Glutamatergic neuron (in vitro differentiated cells): ENCODE measurements at regions not wholly inside any gene's neighbourhood (a gene's known extent, or its start where the extent isn't known, plus 50 kb on each side); places are given as distances from the start of the nearest gene placed in this dataset.

Experiments used
- DNase-seq: peaks from one replicate; pipeline ENCODE4 v3.0.0; 2022
- H3K27ac Mint-ChIP-seq: one replicate; pipeline ENCODE4 v1.8.0; 2020; ENCODE audit warnings: mild to moderate bottlenecking, mixed read lengths, inconsistent platforms; ENCODE audit not compliant: unreplicated experiment
- H3K27me3 Mint-ChIP-seq: one replicate; pipeline ENCODE4 v1.8.0; 2020; ENCODE audit warnings: mild to moderate bottlenecking, moderate library complexity, mixed read lengths, inconsistent platforms; ENCODE audit not compliant: unreplicated experiment
- H3K36me3 Mint-ChIP-seq: one replicate; pipeline ENCODE4 v1.8.0; 2020; ENCODE audit warnings: mild to moderate bottlenecking, mixed read lengths, inconsistent platforms; ENCODE audit not compliant: unreplicated experiment
- H3K4me1 Mint-ChIP-seq: one replicate; pipeline ENCODE4 v1.8.0; 2020; ENCODE audit warnings: mild to moderate bottlenecking, low read depth, mixed read lengths, inconsistent platforms; ENCODE audit not compliant: unreplicated experiment
- H3K4me3 Mint-ChIP-seq: one replicate; pipeline ENCODE4 v1.8.0; 2020; ENCODE audit warnings: mild to moderate bottlenecking, mixed read lengths, inconsistent platforms; ENCODE audit not compliant: unreplicated experiment
- H3K9me3 Mint-ChIP-seq: one replicate; pipeline ENCODE4 v1.8.0; 2020; ENCODE audit warnings: mild to moderate bottlenecking, moderate library complexity, mixed read lengths, inconsistent platforms; ENCODE audit not compliant: unreplicated experiment
- TF ChIP-seq, protein P1 (sequence below): fragments of 200-600 bp; sonication (generic); IDR thresholded peaks from one replicate; pipeline ENCODE4 v1.5.0; 2021; ENCODE audit not compliant: partially characterized antibody, unreplicated experiment

DNA sequence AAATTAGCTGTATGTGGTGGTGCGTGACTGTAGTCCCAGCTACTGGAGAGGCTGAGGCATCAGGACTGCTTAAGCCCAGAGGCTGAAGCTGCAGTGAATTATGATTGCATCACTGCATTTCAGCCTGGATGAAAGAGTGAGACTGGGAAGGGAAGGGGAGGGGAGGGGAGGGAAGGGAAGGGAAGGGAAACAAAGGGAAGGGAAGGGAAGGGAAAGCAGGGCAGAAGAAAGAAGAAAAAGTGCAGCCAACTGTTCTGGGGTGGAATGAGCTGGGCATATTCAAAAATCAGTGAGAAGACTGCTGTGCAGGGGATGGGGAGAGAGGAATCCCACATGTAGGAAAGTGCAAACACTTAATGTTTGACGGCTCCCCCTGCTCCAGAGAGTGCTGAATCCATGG lies 905.5 kb downstream of the UQCRFS1 start:
- H3K27me3 Mint-ChIP-seq, result peaks cover 5% of the 10 kb centered on the region
- no peaks in the 10 kb centered on the region for H3K4me1 Mint-ChIP-seq
- TF ChIP-seq, protein P1, sequence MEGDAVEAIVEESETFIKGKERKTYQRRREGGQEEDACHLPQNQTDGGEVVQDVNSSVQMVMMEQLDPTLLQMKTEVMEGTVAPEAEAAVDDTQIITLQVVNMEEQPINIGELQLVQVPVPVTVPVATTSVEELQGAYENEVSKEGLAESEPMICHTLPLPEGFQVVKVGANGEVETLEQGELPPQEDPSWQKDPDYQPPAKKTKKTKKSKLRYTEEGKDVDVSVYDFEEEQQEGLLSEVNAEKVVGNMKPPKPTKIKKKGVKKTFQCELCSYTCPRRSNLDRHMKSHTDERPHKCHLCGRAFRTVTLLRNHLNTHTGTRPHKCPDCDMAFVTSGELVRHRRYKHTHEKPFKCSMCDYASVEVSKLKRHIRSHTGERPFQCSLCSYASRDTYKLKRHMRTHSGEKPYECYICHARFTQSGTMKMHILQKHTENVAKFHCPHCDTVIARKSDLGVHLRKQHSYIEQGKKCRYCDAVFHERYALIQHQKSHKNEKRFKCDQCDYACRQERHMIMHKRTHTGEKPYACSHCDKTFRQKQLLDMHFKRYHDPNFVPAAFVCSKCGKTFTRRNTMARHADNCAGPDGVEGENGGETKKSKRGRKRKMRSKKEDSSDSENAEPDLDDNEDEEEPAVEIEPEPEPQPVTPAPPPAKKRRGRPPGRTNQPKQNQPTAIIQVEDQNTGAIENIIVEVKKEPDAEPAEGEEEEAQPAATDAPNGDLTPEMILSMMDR, result no peak
- H3K36me3 Mint-ChIP-seq, result no peaks in the 10 kb centered on the region
- no peak overlapping the region for H3K4me3 Mint-ChIP-seq
- peaks cover 4% of the 10 kb centered on the region for H3K9me3 Mint-ChIP-seq
- DNase-seq, result no peak
- H3K27ac Mint-ChIP-seq, result no peak overlapping the region

DNA sequence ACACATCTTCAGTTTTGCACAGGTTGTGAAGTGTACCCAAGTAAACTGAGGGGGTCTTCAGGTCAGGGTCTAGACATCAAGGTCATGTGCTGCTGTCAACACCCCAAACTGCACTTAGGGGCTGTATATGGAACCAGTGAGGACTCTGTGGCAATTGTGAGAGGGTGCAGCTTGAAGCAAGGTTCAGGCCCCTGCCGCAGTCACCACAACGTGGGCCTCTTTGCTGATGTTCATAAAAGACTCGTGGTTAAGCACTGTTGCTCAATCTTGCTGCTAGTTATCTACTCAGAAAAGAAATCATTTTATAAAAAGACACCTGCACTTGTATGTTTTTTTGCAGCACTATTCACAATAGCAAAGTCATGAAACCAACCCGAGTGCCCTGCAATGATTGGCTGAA lies 907.4 kb downstream of the UQCRFS1 start:
- Mint-ChIP-seq H3K27me3 (peaks cover 5% of the 10 kb centered on the region), H3K36me3 (no peaks in the 10 kb centered on the region), H3K4me3 (no peak overlapping the region), H3K4me1 (no peaks in the 10 kb centered on the region), H3K9me3 (peaks cover 4% of the 10 kb centered on the region), H3K27ac (no peak overlapping the region)
- TF ChIP-seq, protein P1, result no peak
- no peak for DNase-seq

DNA sequence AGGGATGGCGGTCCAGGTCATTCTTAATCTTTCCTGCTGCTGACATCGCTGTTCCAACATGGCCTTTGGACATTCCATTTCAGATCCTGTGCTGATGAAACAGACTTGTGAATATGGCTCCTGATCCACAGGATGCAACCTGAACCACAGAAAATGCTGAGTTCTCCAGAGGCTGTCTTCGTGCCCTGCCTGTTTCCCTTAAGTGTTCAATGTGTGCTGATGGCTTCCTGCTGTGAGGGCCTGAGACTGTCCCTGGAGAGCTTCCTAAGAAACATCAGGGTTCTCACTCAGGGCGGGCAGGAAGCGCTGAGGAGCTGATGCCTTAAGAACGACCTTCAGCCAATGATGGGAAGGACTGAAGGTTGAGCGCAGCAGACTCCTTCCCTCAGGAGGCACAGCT lies 909.4 kb downstream of the UQCRFS1 start:
- no peak overlapping the region for H3K4me3 Mint-ChIP-seq
- no peaks in the 10 kb centered on the region for H3K36me3 Mint-ChIP-seq
- H3K4me1 Mint-ChIP-seq, result no peaks in the 10 kb centered on the region
- DNase-seq, result no peak
- peaks cover 2% of the 10 kb centered on the region for H3K9me3 Mint-ChIP-seq
- TF ChIP-seq, protein P1, result no peak
- peaks cover 2% of the 10 kb centered on the region for H3K27me3 Mint-ChIP-seq
- H3K27ac Mint-ChIP-seq, result no peak overlapping the region

DNA sequence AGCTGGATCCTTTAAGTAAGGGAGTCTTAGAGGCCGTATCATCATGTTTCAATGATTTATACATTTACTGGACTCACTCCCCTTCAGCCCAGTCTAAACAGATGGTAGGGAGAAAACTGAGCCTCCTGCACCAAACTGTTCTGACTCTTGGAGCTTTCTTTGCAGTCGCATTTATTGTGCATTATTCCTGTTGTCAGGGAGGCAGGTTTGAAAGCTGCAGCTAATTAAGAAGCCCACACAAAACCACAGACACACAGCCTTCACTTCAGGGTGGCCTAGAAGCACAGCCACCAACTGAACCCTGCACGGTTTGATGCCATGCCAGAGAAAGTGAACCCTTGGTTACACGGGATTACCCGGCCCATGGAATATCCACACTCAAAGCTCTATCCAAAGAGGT lies 911.0 kb downstream of the UQCRFS1 start:
- Mint-ChIP-seq H3K36me3 (no peaks in the 10 kb centered on the region), H3K4me1 (no peaks in the 10 kb centered on the region), H3K4me3 (no peak overlapping the region), H3K9me3 (peaks cover 2% of the 10 kb centered on the region), H3K27ac (no peak overlapping the region), H3K27me3 (no peaks in the 10 kb centered on the region)
- no peak for DNase-seq
- TF ChIP-seq, protein P1, result no peak

DNA sequence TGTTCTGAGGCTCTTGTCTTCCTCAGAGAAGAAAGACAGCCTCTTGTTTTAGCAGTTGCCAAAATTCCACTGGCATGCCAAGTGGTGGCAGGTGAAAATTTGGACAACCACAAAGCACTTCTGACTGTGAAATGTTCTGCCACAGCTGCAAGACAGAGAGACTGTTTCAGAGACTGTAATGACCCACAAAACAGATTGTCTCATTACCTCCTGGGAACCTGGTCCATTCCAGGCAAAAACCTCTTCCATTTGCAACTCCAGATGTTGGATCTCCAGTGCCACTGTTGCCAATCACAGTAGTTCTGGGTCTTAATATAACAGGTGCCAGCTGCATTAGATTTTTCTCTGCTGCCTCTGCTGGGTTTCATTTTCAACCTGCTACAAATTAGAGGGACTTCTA lies 911.5 kb downstream of the UQCRFS1 start:
- H3K4me3 Mint-ChIP-seq, result no peak overlapping the region
- DNase-seq, result no peak

More for the DNA sequence above, 911.5 kb downstream of the UQCRFS1 start:
- Mint-ChIP-seq H3K9me3 (peaks cover 2% of the 10 kb centered on the region), H3K27ac (no peak overlapping the region), H3K27me3 (no peaks in the 10 kb centered on the region), H3K4me1 (no peaks in the 10 kb centered on the region), H3K36me3 (no peaks in the 10 kb centered on the region)
- TF ChIP-seq, protein P1, result no peak
